ENCODE measurements at regions not wholly inside any gene's neighbourhood (a gene's known extent, or its start where the extent isn't known, plus 50 kb on each side); places are given as distances from the start of the nearest gene placed in this dataset.

DNA sequence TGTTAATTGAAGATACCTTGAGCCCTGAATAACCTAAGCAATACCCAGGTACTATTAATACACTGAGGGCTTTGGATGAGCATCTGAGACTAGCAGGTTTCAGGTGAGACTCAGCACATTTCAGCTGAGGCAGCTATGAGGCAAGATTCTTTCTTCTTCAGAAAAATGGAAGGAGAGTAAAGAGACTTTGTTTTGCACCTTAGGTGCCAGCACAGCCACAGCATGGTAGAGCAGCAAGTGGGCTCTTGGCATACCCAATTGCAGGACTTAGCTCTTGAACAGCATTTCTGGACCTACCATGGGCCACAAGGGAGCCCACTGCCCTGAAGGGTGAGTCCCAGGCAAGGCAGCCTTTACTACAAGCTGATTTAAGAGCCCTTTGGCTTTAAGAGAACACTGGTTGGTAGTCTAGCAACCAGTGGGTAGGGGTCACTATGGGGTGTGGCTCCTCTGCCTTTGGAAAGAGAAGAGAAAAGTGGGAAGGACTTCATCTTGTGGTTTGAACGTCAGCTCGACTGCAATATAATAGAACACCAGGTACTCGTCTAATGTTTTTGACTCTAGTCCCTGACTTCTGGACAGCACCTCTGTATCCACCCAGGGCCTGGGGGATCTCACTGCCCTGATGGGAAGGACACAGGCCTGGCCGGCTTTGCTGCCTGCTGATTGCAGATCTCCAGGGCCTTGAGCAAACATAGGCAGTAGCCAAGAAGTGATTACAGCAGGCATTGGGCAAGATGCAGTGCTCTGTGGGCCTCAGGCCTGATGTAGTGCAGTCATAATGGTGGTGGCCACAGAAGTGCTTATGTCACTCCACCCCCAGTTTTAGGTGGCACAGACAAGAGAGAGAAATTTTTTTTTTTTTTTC lies 73.3 kb downstream of the GLYATL1 start:
- TF ChIP-seq, protein P1, sequence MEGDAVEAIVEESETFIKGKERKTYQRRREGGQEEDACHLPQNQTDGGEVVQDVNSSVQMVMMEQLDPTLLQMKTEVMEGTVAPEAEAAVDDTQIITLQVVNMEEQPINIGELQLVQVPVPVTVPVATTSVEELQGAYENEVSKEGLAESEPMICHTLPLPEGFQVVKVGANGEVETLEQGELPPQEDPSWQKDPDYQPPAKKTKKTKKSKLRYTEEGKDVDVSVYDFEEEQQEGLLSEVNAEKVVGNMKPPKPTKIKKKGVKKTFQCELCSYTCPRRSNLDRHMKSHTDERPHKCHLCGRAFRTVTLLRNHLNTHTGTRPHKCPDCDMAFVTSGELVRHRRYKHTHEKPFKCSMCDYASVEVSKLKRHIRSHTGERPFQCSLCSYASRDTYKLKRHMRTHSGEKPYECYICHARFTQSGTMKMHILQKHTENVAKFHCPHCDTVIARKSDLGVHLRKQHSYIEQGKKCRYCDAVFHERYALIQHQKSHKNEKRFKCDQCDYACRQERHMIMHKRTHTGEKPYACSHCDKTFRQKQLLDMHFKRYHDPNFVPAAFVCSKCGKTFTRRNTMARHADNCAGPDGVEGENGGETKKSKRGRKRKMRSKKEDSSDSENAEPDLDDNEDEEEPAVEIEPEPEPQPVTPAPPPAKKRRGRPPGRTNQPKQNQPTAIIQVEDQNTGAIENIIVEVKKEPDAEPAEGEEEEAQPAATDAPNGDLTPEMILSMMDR (conservative IDR thresholded peaks at IDR 0.05): no peak
- peak; percentile 46 for TF ChIP-seq ZFX (IDR thresholded peaks at IDR 0.05)
